ENCODE measurements at regions not wholly inside any gene's neighbourhood (a gene's known extent, or its start where the extent isn't known, plus 50 kb on each side); places are given as distances from the start of the nearest gene placed in this dataset.

DNA sequence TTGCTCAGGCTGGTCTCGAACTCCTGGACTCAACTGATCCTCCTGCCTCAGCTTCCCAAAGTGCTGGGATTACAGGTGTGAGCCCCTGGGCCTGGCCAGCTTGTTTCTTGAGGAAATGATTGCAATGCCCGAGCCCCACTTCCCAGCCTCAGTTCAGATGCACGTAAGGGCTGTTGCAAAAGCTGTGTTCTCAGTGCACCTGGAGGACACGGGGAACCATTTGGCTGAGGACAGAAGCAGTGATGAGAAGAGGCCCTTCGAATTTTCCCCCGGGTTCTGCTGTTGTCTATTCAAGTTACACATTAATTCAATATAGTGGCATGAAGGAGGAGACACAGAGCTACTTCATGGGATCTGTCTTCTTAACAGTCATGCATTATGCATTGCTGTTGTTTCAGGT, 78.8 kb upstream of the WDR26 start:
- TF ChIP-seq POLR2A (IDR thresholded peaks at IDR 0.05), result no peak
- TF ChIP-seq, protein P1, sequence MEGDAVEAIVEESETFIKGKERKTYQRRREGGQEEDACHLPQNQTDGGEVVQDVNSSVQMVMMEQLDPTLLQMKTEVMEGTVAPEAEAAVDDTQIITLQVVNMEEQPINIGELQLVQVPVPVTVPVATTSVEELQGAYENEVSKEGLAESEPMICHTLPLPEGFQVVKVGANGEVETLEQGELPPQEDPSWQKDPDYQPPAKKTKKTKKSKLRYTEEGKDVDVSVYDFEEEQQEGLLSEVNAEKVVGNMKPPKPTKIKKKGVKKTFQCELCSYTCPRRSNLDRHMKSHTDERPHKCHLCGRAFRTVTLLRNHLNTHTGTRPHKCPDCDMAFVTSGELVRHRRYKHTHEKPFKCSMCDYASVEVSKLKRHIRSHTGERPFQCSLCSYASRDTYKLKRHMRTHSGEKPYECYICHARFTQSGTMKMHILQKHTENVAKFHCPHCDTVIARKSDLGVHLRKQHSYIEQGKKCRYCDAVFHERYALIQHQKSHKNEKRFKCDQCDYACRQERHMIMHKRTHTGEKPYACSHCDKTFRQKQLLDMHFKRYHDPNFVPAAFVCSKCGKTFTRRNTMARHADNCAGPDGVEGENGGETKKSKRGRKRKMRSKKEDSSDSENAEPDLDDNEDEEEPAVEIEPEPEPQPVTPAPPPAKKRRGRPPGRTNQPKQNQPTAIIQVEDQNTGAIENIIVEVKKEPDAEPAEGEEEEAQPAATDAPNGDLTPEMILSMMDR (IDR thresholded peaks at IDR 0.05), result no peak
